ENCODE measurements at regions not wholly inside any gene's neighbourhood (a gene's known extent, or its start where the extent isn't known, plus 50 kb on each side); places are given as distances from the start of the nearest gene placed in this dataset.
"Not testable (repeated sequence)": the region's sequence is repeated elsewhere in the genome, so short reads cannot be mapped to it uniquely, and the experiment has no call there.

DNA sequence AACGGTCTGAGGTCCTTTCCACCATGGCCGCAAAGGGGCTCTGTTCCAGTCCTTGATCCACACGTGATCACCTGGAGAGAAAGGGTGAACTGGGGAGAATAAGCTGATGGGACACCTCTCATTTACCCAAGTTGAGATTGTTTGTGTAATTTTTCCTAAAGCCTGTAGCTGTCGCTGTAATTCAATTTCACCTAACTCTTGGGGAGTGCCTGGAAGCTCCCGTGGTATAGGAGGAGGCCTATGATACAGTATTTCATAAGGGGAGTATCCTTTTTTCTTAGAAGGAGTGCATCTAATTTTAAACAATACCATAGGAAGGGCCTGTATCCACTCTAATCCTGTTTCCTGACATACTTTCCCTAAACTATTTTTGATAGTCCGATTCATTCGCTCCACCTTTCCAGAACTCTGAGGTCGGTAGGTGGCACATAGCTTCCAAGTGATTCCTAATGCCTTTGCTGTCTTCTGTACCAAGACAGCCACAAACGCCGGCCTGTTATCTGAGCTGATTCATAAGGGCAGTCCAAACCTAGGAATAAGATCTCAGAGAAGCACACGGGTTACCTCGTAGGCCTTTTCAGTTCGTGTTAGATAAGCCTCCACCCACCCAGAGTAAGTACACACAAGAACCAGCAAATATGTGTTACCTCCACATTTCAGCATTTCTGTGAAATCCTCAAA, 78.9 kb upstream of the VEPH1 start:
- H3K36me3 ChIP-seq; DNase-seq; H3K4me1 ChIP-seq; H3K27me3 ChIP-seq; H3K4me3 ChIP-seq (ENCODE audit: low read depth, low read length); H3K9me3 ChIP-seq: not testable (repeated sequence)
- TF ChIP-seq, protein P1, sequence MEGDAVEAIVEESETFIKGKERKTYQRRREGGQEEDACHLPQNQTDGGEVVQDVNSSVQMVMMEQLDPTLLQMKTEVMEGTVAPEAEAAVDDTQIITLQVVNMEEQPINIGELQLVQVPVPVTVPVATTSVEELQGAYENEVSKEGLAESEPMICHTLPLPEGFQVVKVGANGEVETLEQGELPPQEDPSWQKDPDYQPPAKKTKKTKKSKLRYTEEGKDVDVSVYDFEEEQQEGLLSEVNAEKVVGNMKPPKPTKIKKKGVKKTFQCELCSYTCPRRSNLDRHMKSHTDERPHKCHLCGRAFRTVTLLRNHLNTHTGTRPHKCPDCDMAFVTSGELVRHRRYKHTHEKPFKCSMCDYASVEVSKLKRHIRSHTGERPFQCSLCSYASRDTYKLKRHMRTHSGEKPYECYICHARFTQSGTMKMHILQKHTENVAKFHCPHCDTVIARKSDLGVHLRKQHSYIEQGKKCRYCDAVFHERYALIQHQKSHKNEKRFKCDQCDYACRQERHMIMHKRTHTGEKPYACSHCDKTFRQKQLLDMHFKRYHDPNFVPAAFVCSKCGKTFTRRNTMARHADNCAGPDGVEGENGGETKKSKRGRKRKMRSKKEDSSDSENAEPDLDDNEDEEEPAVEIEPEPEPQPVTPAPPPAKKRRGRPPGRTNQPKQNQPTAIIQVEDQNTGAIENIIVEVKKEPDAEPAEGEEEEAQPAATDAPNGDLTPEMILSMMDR (IDR thresholded peaks at IDR 0.05; ENCODE audit: low read depth, low read length): peak; percentile 26; the same call in 1 of the 2 replicates

DNA sequence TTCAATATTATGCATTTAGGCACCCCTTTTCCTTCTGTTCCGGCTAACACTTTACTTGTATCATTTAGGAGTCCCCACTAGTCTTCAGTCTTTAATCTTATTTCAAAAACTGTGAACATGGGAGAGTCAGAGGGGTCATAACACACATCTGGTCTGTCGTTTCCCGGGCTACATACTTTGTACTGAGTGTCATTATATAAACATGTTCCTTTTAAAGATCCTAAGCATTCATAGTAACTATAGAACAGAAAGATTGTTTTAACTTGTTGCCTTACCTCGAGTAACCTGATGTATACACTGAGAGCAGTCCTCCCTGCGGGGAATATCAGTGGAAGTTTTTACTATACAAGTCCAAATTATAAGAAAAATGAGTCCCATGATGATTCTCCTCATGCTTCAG, 78.2 kb upstream of the VEPH1 start:
- H3K4me3 ChIP-seq (ENCODE audit: low read depth, low read length): no peak overlapping the region
- no peak for DNase-seq
- TF ChIP-seq, protein P1 (IDR thresholded peaks at IDR 0.05; ENCODE audit: low read depth, low read length): no peak
- no peaks in the 10 kb centered on the region for H3K4me1 ChIP-seq
- no peaks in the 10 kb centered on the region for H3K27me3 ChIP-seq
- no peaks in the 10 kb centered on the region for H3K36me3 ChIP-seq
- H3K9me3 ChIP-seq: no peaks in the 10 kb centered on the region

DNA sequence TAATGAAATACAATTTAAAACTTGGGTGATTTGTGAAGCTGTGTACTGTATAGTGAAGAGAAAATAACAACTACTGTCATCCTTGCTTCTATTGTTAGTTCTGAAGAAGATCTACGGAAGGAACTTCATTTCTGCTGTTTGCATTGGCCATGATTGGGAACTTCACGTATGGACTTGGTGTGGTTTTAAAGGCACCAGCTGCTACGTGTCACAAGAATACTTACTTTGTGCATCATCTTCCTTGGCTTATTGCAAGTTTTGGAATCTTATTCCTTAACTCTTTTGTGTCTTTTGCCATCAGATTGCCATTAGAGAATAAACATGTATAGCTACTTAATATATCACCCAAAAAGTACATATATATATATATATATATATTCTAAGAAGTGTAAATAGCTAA, 75.0 kb upstream of the VEPH1 start:
- H3K9me3 ChIP-seq: no peaks in the 10 kb centered on the region
- H3K36me3 ChIP-seq: no peaks in the 10 kb centered on the region
- TF ChIP-seq, protein P1 (IDR thresholded peaks at IDR 0.05; ENCODE audit: low read depth, low read length): no peak
- H3K4me1 ChIP-seq: no peaks in the 10 kb centered on the region
- no peak for DNase-seq
- no peak overlapping the region for H3K4me3 ChIP-seq (ENCODE audit: low read depth, low read length)
- H3K27me3 ChIP-seq: no peaks in the 10 kb centered on the region

DNA sequence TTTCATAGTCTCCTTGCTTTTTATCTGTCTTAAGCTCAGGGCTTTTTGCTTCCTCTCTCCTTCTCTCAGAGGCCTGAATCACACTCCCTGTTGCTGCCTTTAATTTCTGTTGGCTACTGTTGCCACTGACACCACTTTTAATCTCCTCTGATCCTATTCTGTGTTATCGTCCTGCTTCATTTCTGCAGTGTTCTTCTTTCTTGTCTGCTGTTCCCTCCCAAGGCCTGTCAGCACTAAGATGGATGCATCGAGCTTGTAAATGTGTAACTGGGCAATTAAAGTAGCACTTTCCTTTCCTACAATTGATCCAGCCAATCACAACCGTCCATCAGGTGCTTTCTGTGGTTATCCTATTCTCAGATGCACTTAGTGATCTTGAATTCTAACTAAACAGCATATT, 71.3 kb upstream of the VEPH1 start:
- H3K36me3 ChIP-seq: no peaks in the 10 kb centered on the region
- no peak for DNase-seq
- no peaks in the 10 kb centered on the region; the same call in 1 of the 2 replicates for H3K27me3 ChIP-seq
- TF ChIP-seq, protein P1 (IDR thresholded peaks at IDR 0.05; ENCODE audit: low read depth, low read length): no peak
- no peak overlapping the region for H3K4me3 ChIP-seq (ENCODE audit: low read depth, low read length)
- no peaks in the 10 kb centered on the region; the same call in 1 of the 2 replicates for H3K4me1 ChIP-seq
- no peaks in the 10 kb centered on the region for H3K9me3 ChIP-seq

DNA sequence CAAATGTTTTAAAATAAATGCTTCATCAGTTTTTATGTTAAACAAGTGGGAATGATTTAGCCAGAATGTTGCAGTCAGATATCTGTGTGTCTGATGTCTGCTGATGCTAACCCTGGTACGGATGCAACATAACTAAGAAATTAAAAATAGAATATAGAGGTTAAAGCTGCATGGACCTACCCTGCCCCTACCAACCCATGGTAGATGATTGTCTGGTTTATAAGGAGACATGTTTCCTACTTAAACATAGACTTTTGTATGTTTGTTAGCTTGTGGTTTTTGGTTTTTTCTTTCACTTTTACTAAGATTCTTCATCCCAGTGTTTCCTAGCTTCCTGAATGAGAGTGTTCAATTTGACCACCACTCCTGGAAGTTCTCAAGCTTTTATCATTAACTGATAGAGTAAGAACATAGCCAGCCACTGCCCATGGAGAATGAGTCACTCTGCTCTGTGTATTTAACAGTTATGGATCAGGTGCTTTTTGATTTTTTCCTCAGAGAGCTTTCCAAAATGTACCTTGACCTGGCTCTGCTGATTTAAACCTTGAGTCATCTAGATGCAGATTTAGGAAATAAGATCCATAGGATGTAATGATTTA, 70.7 kb upstream of the VEPH1 start:
- DNase-seq: no peak
- TF ChIP-seq, protein P1 (IDR thresholded peaks at IDR 0.05; ENCODE audit: low read depth, low read length): no peak
- Histone ChIP-seq H3K27me3 (no peaks in the 10 kb centered on the region; the same call in 1 of the 2 replicates), H3K4me1 (no peaks in the 10 kb centered on the region; the same call in 1 of the 2 replicates), H3K4me3 (ENCODE audit: low read depth, low read length) (no peak overlapping the region), H3K9me3 (no peaks in the 10 kb centered on the region), H3K36me3 (no peaks in the 10 kb centered on the region)

DNA sequence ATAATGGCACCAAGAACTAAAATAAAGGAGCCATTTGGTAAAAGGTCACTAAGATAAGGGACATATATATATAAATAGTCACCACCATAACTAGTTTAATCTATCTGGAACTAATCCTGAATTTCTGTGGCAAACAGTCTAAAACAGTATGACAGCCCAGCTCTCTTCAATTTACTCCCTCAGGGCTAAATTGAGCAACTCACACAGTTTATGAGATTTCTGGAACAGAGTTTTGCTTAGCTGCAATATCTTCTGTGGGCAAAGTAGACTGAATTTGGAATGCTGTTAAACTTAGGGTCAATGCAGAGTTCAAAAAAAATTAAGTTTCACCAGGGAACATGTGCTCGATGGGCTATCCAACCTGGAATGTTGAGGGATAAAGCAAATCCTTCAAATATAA, 70.1 kb upstream of the VEPH1 start:
- TF ChIP-seq, protein P1 (IDR thresholded peaks at IDR 0.05; ENCODE audit: low read depth, low read length): no peak
- no peaks in the 10 kb centered on the region for H3K36me3 ChIP-seq

More for the DNA sequence above, 70.1 kb upstream of the VEPH1 start:
- no peak overlapping the region for H3K4me3 ChIP-seq (ENCODE audit: low read depth, low read length)
- no peaks in the 10 kb centered on the region for H3K9me3 ChIP-seq
- H3K27me3 ChIP-seq: no peaks in the 10 kb centered on the region; the same call in 1 of the 2 replicates
- no peak for DNase-seq
- H3K4me1 ChIP-seq: no peaks in the 10 kb centered on the region; the same call in 1 of the 2 replicates
